ENCODE measurements at regions not wholly inside any gene's neighbourhood (a gene's known extent, or its start where the extent isn't known, plus 50 kb on each side); places are given as distances from the start of the nearest gene placed in this dataset.

DNA sequence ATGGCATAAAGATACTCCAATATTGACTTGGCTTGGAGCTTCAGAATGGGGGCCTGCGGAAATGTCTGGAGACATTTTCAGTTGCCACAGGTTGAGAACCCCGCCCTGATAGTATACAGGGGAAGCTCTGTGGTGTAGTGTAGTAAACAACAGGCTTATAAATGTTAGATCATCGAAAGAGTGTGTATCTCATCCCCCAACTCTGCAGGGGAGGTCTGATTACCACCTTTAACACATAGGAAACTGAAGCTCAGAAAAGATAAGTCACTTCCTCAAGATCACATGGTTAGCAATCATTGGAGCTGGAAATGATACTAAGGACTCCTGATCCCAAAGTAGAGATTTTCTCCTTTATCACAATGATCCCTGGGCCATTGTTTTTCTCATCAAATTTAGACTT lies 144.5 kb upstream of the BMPER start:
- TF ChIP-seq, protein P1, sequence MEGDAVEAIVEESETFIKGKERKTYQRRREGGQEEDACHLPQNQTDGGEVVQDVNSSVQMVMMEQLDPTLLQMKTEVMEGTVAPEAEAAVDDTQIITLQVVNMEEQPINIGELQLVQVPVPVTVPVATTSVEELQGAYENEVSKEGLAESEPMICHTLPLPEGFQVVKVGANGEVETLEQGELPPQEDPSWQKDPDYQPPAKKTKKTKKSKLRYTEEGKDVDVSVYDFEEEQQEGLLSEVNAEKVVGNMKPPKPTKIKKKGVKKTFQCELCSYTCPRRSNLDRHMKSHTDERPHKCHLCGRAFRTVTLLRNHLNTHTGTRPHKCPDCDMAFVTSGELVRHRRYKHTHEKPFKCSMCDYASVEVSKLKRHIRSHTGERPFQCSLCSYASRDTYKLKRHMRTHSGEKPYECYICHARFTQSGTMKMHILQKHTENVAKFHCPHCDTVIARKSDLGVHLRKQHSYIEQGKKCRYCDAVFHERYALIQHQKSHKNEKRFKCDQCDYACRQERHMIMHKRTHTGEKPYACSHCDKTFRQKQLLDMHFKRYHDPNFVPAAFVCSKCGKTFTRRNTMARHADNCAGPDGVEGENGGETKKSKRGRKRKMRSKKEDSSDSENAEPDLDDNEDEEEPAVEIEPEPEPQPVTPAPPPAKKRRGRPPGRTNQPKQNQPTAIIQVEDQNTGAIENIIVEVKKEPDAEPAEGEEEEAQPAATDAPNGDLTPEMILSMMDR (IDR thresholded peaks at IDR 0.05; ENCODE audit: low read depth, low read length) = no peak
- TF ChIP-seq, protein P2, sequence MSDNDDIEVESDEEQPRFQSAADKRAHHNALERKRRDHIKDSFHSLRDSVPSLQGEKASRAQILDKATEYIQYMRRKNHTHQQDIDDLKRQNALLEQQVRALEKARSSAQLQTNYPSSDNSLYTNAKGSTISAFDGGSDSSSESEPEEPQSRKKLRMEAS (IDR thresholded peaks at IDR 0.05; ENCODE audit: low read depth, low read length) = no peak
- TF ChIP-seq POLR2A (IDR thresholded peaks at IDR 0.05; ENCODE audit: extremely low read depth, insufficient read length) (no peak), MYC (IDR thresholded peaks at IDR 0.05; ENCODE audit: low read depth, low read length) (no peak)

Data from NB4 (cell line).